H9 (cell line): ENCODE measurements at regions not wholly inside any gene's neighbourhood (a gene's known extent, or its start where the extent isn't known, plus 50 kb on each side); places are given as distances from the start of the nearest gene placed in this dataset.

Experiments
- DNase-seq: peaks from one replicate; pipeline ENCODE4 v3.0.0-alpha.2; 2017
- H2AFZ ChIP-seq: one replicate; pipeline ENCODE4 v1.6.1; 2013; ENCODE audit warnings: mild to moderate bottlenecking, low read length, control low read depth, moderate library complexity
- H2AK5ac ChIP-seq: 2 replicates; pipeline ENCODE4 v1.6.1; 2013; ENCODE audit warnings: low read length, control low read depth, mixed read lengths; ENCODE audit not compliant: insufficient read length
- H2BK120ac ChIP-seq: one replicate; pipeline ENCODE4 v1.6.1; 2013; ENCODE audit warnings: low read depth, mild to moderate bottlenecking, low read length, control low read depth, inconsistent platforms; ENCODE audit not compliant: poor library complexity, severe bottlenecking
- H2BK12ac ChIP-seq: 2 replicates; pipeline ENCODE4 v1.6.1; 2013; ENCODE audit warnings: low read length, control low read depth, mixed read lengths, low read depth; ENCODE audit not compliant: insufficient read length
- H2BK15ac ChIP-seq: 2 replicates; pipeline ENCODE4 v1.6.1; 2013; ENCODE audit warnings: low read depth, low read length, control low read depth
- H2BK20ac ChIP-seq: one replicate; pipeline ENCODE4 v1.6.1; 2013; ENCODE audit warnings: low read depth, mild to moderate bottlenecking, low read length, control low read depth, inconsistent platforms; ENCODE audit not compliant: poor library complexity, severe bottlenecking
- H2BK5ac ChIP-seq: 2 replicates; pipeline ENCODE4 v1.6.1; 2013; ENCODE audit warnings: low read length, control low read depth, mixed read lengths; ENCODE audit not compliant: insufficient read length
- H3K14ac ChIP-seq: 2 replicates; pipeline ENCODE4 v1.6.1; 2013; ENCODE audit warnings: low read length, control low read depth; ENCODE audit not compliant: insufficient read depth
- H3K18ac ChIP-seq: 2 replicates; pipeline ENCODE4 v1.6.1; 2013; ENCODE audit warnings: low read depth, mild to moderate bottlenecking, mixed read lengths, low read length, control low read depth; ENCODE audit not compliant: insufficient read length
- H3K23ac ChIP-seq: 2 replicates; pipeline ENCODE4 v1.6.1; 2013; ENCODE audit warnings: low read length, control low read depth, mixed read lengths, low read depth; ENCODE audit not compliant: insufficient read length
- H3K23me2 ChIP-seq: 2 replicates; pipeline ENCODE4 v1.6.1; 2013; ENCODE audit warnings: low read depth, mild to moderate bottlenecking, mixed read lengths, low read length, control low read depth; ENCODE audit not compliant: insufficient read length, poor library complexity, severe bottlenecking
- H3K27ac ChIP-seq: 2 replicates; pipeline ENCODE4 v1.5.1; 2013; ENCODE audit warnings: low read length, control low read depth, mixed read lengths, low read depth; ENCODE audit not compliant: insufficient read length
- H3K27me3 ChIP-seq: 2 replicates; pipeline ENCODE4 v1.6.1; 2013; ENCODE audit warnings: low read length, control low read depth, inconsistent platforms; ENCODE audit not compliant: insufficient read depth
- H3K4ac ChIP-seq: 2 replicates; pipeline ENCODE4 v1.6.1; 2013; ENCODE audit warnings: low read depth, mild to moderate bottlenecking, control low read depth, inconsistent platforms, low read length, moderate library complexity
- H3K4me1 ChIP-seq: 2 replicates; pipeline ENCODE4 v1.6.1; 2013; ENCODE audit warnings: low read length, control low read depth, inconsistent platforms; ENCODE audit not compliant: insufficient read depth
- H3K4me2 ChIP-seq: 2 replicates; pipeline ENCODE4 v1.6.1; 2013; ENCODE audit warnings: low read length, control low read depth, mixed read lengths; ENCODE audit not compliant: insufficient read length, insufficient read depth
- H3K56ac ChIP-seq: 2 replicates; pipeline ENCODE4 v1.6.1; 2013; ENCODE audit warnings: low read depth, mild to moderate bottlenecking, mixed read lengths, low read length, control low read depth; ENCODE audit not compliant: insufficient read length
- H3K79me1 ChIP-seq: 2 replicates; pipeline ENCODE4 v1.6.1; 2013; ENCODE audit warnings: low read depth, mild to moderate bottlenecking, moderate library complexity, low read length, control low read depth, inconsistent platforms; ENCODE audit not compliant: insufficient read depth, poor library complexity, severe bottlenecking
- H3K79me2 ChIP-seq: 2 replicates; pipeline ENCODE4 v1.6.1; 2013; ENCODE audit warnings: low read length, control low read depth, inconsistent platforms; ENCODE audit not compliant: insufficient read depth
- H3K9ac ChIP-seq: 2 replicates; pipeline ENCODE4 v1.6.1; 2013; ENCODE audit warnings: low read length, control low read depth, mixed read lengths; ENCODE audit not compliant: insufficient read length; ENCODE audit errors: extremely low read depth
- H3K9me3 ChIP-seq: one replicate; pipeline ENCODE4 v1.6.1; 2013; ENCODE audit warnings: low read depth, low read length, inconsistent platforms; ENCODE audit not compliant: control insufficient read depth
- H3T11ph ChIP-seq: one replicate; pipeline ENCODE4 v1.6.1; 2013; ENCODE audit warnings: mild to moderate bottlenecking, low read length, control low read depth, inconsistent platforms
- H4K20me1 ChIP-seq: one replicate; pipeline ENCODE4 v1.6.1; 2013; ENCODE audit not compliant: control insufficient read depth, insufficient read length, insufficient read depth
- H4K5ac ChIP-seq: 2 replicates; pipeline ENCODE4 v1.6.1; 2013; ENCODE audit warnings: low read depth, mild to moderate bottlenecking, mixed read lengths, low read length, control low read depth; ENCODE audit not compliant: insufficient read length
- H4K8ac ChIP-seq: replicated peaks from 2 replicates; pipeline ENCODE4 v1.6.1; 2013; ENCODE audit warnings: low read length, control low read depth, mixed read lengths, low read depth; ENCODE audit not compliant: insufficient read length
- H4K91ac ChIP-seq: 2 replicates; pipeline ENCODE4 v1.6.1; 2013; ENCODE audit warnings: low read depth, mild to moderate bottlenecking, moderate library complexity, mixed read lengths, low read length, control low read depth; ENCODE audit not compliant: insufficient read length
- H3K27ac Mint-ChIP-seq, 3 experiments: 2 replicates in 2 of 3; 3 replicates in 1 of 3; pipeline ENCODE4 v1.8.0; 2020 to 2021; ENCODE audit warnings: mixed read lengths in 3 of 3, mild to moderate bottlenecking in 1 of 3, moderate library complexity in 1 of 3
- H3K27me3 Mint-ChIP-seq: 2 replicates; pipeline ENCODE4 v1.8.0; 2021; ENCODE audit warnings: low read depth, mild to moderate bottlenecking, moderate library complexity, mixed read lengths
- H3K36me3 Mint-ChIP-seq, 3 experiments: 2 replicates in 2 of 3; 3 replicates in 1 of 3; pipeline ENCODE4 v1.8.0; 2020 to 2021; ENCODE audit warnings: low read depth in 3 of 3, mixed read lengths in 3 of 3; ENCODE audit not compliant: insufficient read depth in 1 of 3
- H3K4me1 Mint-ChIP-seq, 2 experiments: 2 replicates each; pipeline ENCODE4 v1.8.0; 2020; ENCODE audit warnings: mixed read lengths in 2 of 2
- H3K4me3 Mint-ChIP-seq, 2 experiments: 2 replicates in 1 of 2; 3 replicates in 1 of 2; pipeline ENCODE4 v1.8.0; 2020 to 2021; ENCODE audit warnings: mild to moderate bottlenecking in 2 of 2, mixed read lengths in 2 of 2, moderate library complexity in 1 of 2
- H3K9me3 Mint-ChIP-seq, 2 experiments: 2 replicates in 1 of 2; 3 replicates in 1 of 2; pipeline ENCODE4 v1.8.0; 2020; ENCODE audit warnings: mild to moderate bottlenecking in 2 of 2, mixed read lengths in 2 of 2, moderate library complexity in 1 of 2
- CTCF ChIP-seq: fragments of 200-600 bp; sonication (generic); conservative IDR thresholded peaks from 3 replicates; pipeline ENCODE4 v1.8.0; 2021; ENCODE audit warnings: antibody characterized with exemption, mild to moderate bottlenecking
- WGBS: extraction: QIAGEN DNeasy Blood & Tissue Kit; methylation state at CpG from one replicate; pipeline ENCODE4 v1.1.7; 2013; ENCODE audit warnings: missing lambda C conversion rate, low lambda C conversion rate, mixed read lengths; ENCODE audit not compliant: insufficient read length; ENCODE audit errors: extremely low coverage; 5-methylcytosine and 5-hydroxymethylcytosine counted together

- H4K5ac ChIP-seq, result no peak overlapping the region
- no peaks in the 10 kb centered on the region for H3K79me2 ChIP-seq
- no peaks in the 10 kb centered on the region for H3K9me3 ChIP-seq
- no peak overlapping the region for H3K14ac ChIP-seq
- H3T11ph ChIP-seq, result no peak overlapping the region
- H2AK5ac ChIP-seq, result no peak overlapping the region
- DNase-seq, result no peak
- no peak overlapping the region for H2BK12ac ChIP-seq
- no peak overlapping the region for H2BK5ac ChIP-seq
- H3K27me3 ChIP-seq, result no peaks in the 10 kb centered on the region
- H3K27ac ChIP-seq, result no peak overlapping the region
- no peak overlapping the region for H3K18ac ChIP-seq
- H3K9ac ChIP-seq, result no peak overlapping the region
- no peak overlapping the region for H4K91ac ChIP-seq
- H3K56ac ChIP-seq, result no peak overlapping the region
- H3K79me1 ChIP-seq, result no peaks in the 10 kb centered on the region
- H3K23ac ChIP-seq, result no peak overlapping the region
- H2BK20ac ChIP-seq, result no peak overlapping the region
- H3K4me1 ChIP-seq, result no peaks in the 10 kb centered on the region
- no peak overlapping the region for H3K4ac ChIP-seq
- no peak overlapping the region for H2AFZ ChIP-seq
- no peak overlapping the region for H2BK15ac ChIP-seq
- no peak overlapping the region for H3K27ac Mint-ChIP-seq
- no peak overlapping the region for H2BK120ac ChIP-seq
- H3K4me2 ChIP-seq, result no peak overlapping the region
- no peak overlapping the region for H4K8ac ChIP-seq
- H4K20me1 ChIP-seq, result no peaks in the 10 kb centered on the region
- H3K4me3 Mint-ChIP-seq, result no peak overlapping the region
- H3K4me1 Mint-ChIP-seq, result peaks cover 4% of the 10 kb centered on the region in 2 experiments; a peak in 3 of 4 replicates
- H3K9me3 Mint-ChIP-seq, result no peaks in the 10 kb centered on the region
- H3K27me3 Mint-ChIP-seq, result no peaks in the 10 kb centered on the region
- WGBS, result no CpG with 5 or more reads among the region's 1 CpG
- no peak for TF ChIP-seq CTCF
- no peaks in the 10 kb centered on the region for H3K36me3 Mint-ChIP-seq
- H3K23me2 ChIP-seq, result no peaks in the 10 kb centered on the region
These were observed 833.0 kb downstream of the SLC6A15 start for GRCh38 chr12:84079626-84080025.
